Activated naive CD4-positive, alpha-beta T cell treated with anti-CD3 and anti-CD28 coated beads, Interleukin-2, amount 10 ng/mL, durations not matched to agents 7 days and 5 days (primary cell): ENCODE measurements at regions not wholly inside any gene's neighbourhood (a gene's known extent, or its start where the extent isn't known, plus 50 kb on each side); places are given as distances from the start of the nearest gene placed in this dataset.
"Not testable (repeated sequence)": the region's sequence is repeated elsewhere in the genome, so short reads cannot be mapped to it uniquely, and the experiment has no call there.

ENCODE experiments used
- CTCF ChIA-PET: fragments of 350-600 bp; sonication (Branson Sonifier 250); formaldehyde crosslinking; loops from one replicate; lab custom pipeline; 2021; ENCODE audit warnings: antibody characterized with exemption; lab: Charles Lee
- DNase-seq: peaks from one replicate; pipeline ENCODE4 v3.0.0-alpha.2; 2020
- H3K27ac Mint-ChIP-seq: one replicate; pipeline ENCODE4 v1.8.0; 2021; ENCODE audit warnings: mild to moderate bottlenecking, moderate library complexity, mixed read lengths
- H3K27me3 Mint-ChIP-seq: one replicate; pipeline ENCODE4 v1.8.0; 2021; ENCODE audit warnings: mild to moderate bottlenecking, mixed read lengths
- H3K36me3 Mint-ChIP-seq: one replicate; pipeline ENCODE4 v1.8.0; 2021; ENCODE audit warnings: mixed read lengths
- H3K4me1 Mint-ChIP-seq: one replicate; pipeline ENCODE4 v1.8.0; 2021; ENCODE audit warnings: mixed read lengths
- H3K4me3 Mint-ChIP-seq: one replicate; pipeline ENCODE4 v1.8.0; 2021; ENCODE audit warnings: mild to moderate bottlenecking, moderate library complexity, mixed read lengths
- H3K9me3 Mint-ChIP-seq: one replicate; pipeline ENCODE4 v1.8.0; 2021; ENCODE audit warnings: mixed read lengths

GRCh38 chr5:168101352-168101751, 190.1 kb upstream of the WWC1 start:
- H3K36me3 Mint-ChIP-seq, result no peaks in the 10 kb centered on the region
- CTCF ChIA-PET, result no interaction called here

GRCh38 chr5:168103018-168103417, 188.4 kb upstream of the WWC1 start:
- CTCF ChIA-PET, H3K9me3 Mint-ChIP-seq, H3K4me3 Mint-ChIP-seq, H3K4me1 Mint-ChIP-seq, DNase-seq, H3K36me3 Mint-ChIP-seq, H3K27ac Mint-ChIP-seq: not testable (repeated sequence)
- H3K27me3 Mint-ChIP-seq, result peaks cover 11% of the 10 kb centered on the region

More at GRCh38 chr5:168101352-168101751, 190.1 kb upstream of the WWC1 start:
- H3K27ac Mint-ChIP-seq, result no peak overlapping the region
- no peak overlapping the region for H3K4me3 Mint-ChIP-seq
- H3K4me1 Mint-ChIP-seq, result no peaks in the 10 kb centered on the region
- H3K9me3 Mint-ChIP-seq, result no peaks in the 10 kb centered on the region
- no peaks in the 10 kb centered on the region for H3K27me3 Mint-ChIP-seq
- no peak for DNase-seq

GRCh38 chr5:168104350-168104749, 187.1 kb upstream of the WWC1 start:
- H3K27ac Mint-ChIP-seq, result no peak overlapping the region
- H3K27me3 Mint-ChIP-seq, result peaks cover 11% of the 10 kb centered on the region
- no peaks in the 10 kb centered on the region for H3K36me3 Mint-ChIP-seq
- H3K9me3 Mint-ChIP-seq, result no peaks in the 10 kb centered on the region
- no peak for DNase-seq
- H3K4me1 Mint-ChIP-seq, result no peaks in the 10 kb centered on the region
- no peak overlapping the region for H3K4me3 Mint-ChIP-seq
- CTCF ChIA-PET, result no interaction called here

- Mint-ChIP-seq H3K4me3 (no peak overlapping the region), H3K9me3 (no peaks in the 10 kb centered on the region), H3K36me3 (no peaks in the 10 kb centered on the region), H3K27ac (no peak overlapping the region), H3K27me3 (peaks cover 11% of the 10 kb centered on the region), H3K4me1 (no peaks in the 10 kb centered on the region)
- no peak for DNase-seq
- CTCF ChIA-PET, result no interaction called here
Observed at GRCh38 chr5:168104811-168105481, 186.5 kb upstream of the WWC1 start.

GRCh38 chr5:168106008-168106761, 185.3 kb upstream of the WWC1 start:
- CTCF ChIA-PET, result no interaction called here
- Mint-ChIP-seq H3K4me3 (no peak overlapping the region), H3K9me3 (no peaks in the 10 kb centered on the region), H3K27ac (no peak overlapping the region), H3K4me1 (no peaks in the 10 kb centered on the region), H3K36me3 (no peaks in the 10 kb centered on the region), H3K27me3 (peaks cover 11% of the 10 kb centered on the region)
- no peak for DNase-seq

GRCh38 chr5:168109441-168109840, 182.0 kb upstream of the WWC1 start:
- Mint-ChIP-seq H3K27me3 (peaks cover 11% of the 10 kb centered on the region), H3K4me1 (no peaks in the 10 kb centered on the region), H3K36me3 (no peaks in the 10 kb centered on the region), H3K9me3 (no peaks in the 10 kb centered on the region), H3K27ac (no peak overlapping the region), H3K4me3 (no peak overlapping the region)
- CTCF ChIA-PET, result no interaction called here
- DNase-seq, result no peak

GRCh38 chr5:168110384-168110783, 181.1 kb upstream of the WWC1 start:
- Mint-ChIP-seq H3K36me3 (no peaks in the 10 kb centered on the region), H3K27me3 (peaks cover 11% of the 10 kb centered on the region), H3K4me1 (no peaks in the 10 kb centered on the region), H3K27ac (no peak overlapping the region), H3K9me3 (no peaks in the 10 kb centered on the region), H3K4me3 (no peak overlapping the region)
- CTCF ChIA-PET, result no interaction called here
- no peak for DNase-seq

- CTCF ChIA-PET, result no interaction called here
Observed at GRCh38 chr5:168110870-168111832, 180.3 kb upstream of the WWC1 start.

GRCh38 chr5:168114444-168115017, 176.9 kb upstream of the WWC1 start:
- no peaks in the 10 kb centered on the region for H3K4me1 Mint-ChIP-seq
- CTCF ChIA-PET, result interaction anchor here (1.0 to 3.1 kb wide), 4 partner anchors 9 to 112 kb away, joined by 3 to 30 read pairs (median 4); no protein-coding TSS in a partner anchor
- no peak overlapping the region for H3K4me3 Mint-ChIP-seq
- peak; percentile 61 for DNase-seq
- no peaks in the 10 kb centered on the region for H3K27me3 Mint-ChIP-seq
- no peak overlapping the region for H3K27ac Mint-ChIP-seq
- H3K36me3 Mint-ChIP-seq, result no peaks in the 10 kb centered on the region
- no peaks in the 10 kb centered on the region for H3K9me3 Mint-ChIP-seq

More at GRCh38 chr5:168110870-168111832, 180.3 kb upstream of the WWC1 start:
- DNase-seq, result no peak
- H3K4me3 Mint-ChIP-seq, result no peak overlapping the region
- H3K4me1 Mint-ChIP-seq, result no peaks in the 10 kb centered on the region
- no peak overlapping the region for H3K27ac Mint-ChIP-seq
- H3K27me3 Mint-ChIP-seq, result peaks cover 11% of the 10 kb centered on the region
- no peaks in the 10 kb centered on the region for H3K9me3 Mint-ChIP-seq
- H3K36me3 Mint-ChIP-seq, result no peaks in the 10 kb centered on the region

GRCh38 chr5:168117469-168117868, 174.0 kb upstream of the WWC1 start:
- H3K27ac Mint-ChIP-seq, result no peak overlapping the region
- H3K9me3 Mint-ChIP-seq, result no peaks in the 10 kb centered on the region
- no peaks in the 10 kb centered on the region for H3K27me3 Mint-ChIP-seq
- H3K4me3 Mint-ChIP-seq, result no peak overlapping the region
- H3K36me3 Mint-ChIP-seq, result no peaks in the 10 kb centered on the region
- CTCF ChIA-PET, result interaction anchor here (0.6 kb wide), 1 partner anchor 63 kb away, joined by 3 read pairs; no protein-coding TSS in a partner anchor
- H3K4me1 Mint-ChIP-seq, result no peaks in the 10 kb centered on the region
- DNase-seq, result no peak

- no peak for DNase-seq
- no peaks in the 10 kb centered on the region for H3K4me1 Mint-ChIP-seq
- H3K4me3 Mint-ChIP-seq, result no peak overlapping the region
- no peaks in the 10 kb centered on the region for H3K27me3 Mint-ChIP-seq
- H3K27ac Mint-ChIP-seq, result no peak overlapping the region
- no peaks in the 10 kb centered on the region for H3K36me3 Mint-ChIP-seq
- no peaks in the 10 kb centered on the region for H3K9me3 Mint-ChIP-seq
- CTCF ChIA-PET, result interaction anchor here (0.6 kb wide), 2 partner anchors 30 to 63 kb away, joined by 3 read pairs; no protein-coding TSS in a partner anchor
Observed at GRCh38 chr5:168118042-168118668, 173.3 kb upstream of the WWC1 start.

- Mint-ChIP-seq H3K27ac (no peak overlapping the region), H3K9me3 (no peaks in the 10 kb centered on the region), H3K4me1 (peaks cover 13% of the 10 kb centered on the region), H3K4me3 (no peak overlapping the region), H3K36me3 (no peaks in the 10 kb centered on the region), H3K27me3 (no peaks in the 10 kb centered on the region)
- CTCF ChIA-PET, result interaction anchor here (1.7 kb wide), 1 partner anchor 99 kb away, joined by 5 read pairs; no protein-coding TSS in a partner anchor
- no peak for DNase-seq
Observed at GRCh38 chr5:168120401-168121137, 170.9 kb upstream of the WWC1 start.

GRCh38 chr5:168121138-168121494, 170.3 kb upstream of the WWC1 start:
- no peak for DNase-seq
- Mint-ChIP-seq H3K36me3 (no peaks in the 10 kb centered on the region), H3K27ac (no peak overlapping the region), H3K9me3 (no peaks in the 10 kb centered on the region), H3K4me3 (no peak overlapping the region), H3K27me3 (no peaks in the 10 kb centered on the region), H3K4me1 (peaks cover 13% of the 10 kb centered on the region)
- CTCF ChIA-PET, result no interaction called here
